ENCODE measurements at regions not wholly inside any gene's neighbourhood (a gene's known extent, or its start where the extent isn't known, plus 50 kb on each side); places are given as distances from the start of the nearest gene placed in this dataset.
"Not testable (repeated sequence)": the region's sequence is repeated elsewhere in the genome, so short reads cannot be mapped to it uniquely, and the experiment has no call there.

GRCh38 chr14:82035397-82035796, 501.7 kb upstream of the SEL1L start:
- Histone ChIP-seq H3K27me3 (ENCODE audit: control insufficient read depth in 1 of 2, insufficient read depth in 2 of 2, low read length in 2 of 2) (no peaks in the 10 kb centered on the region), H3K4me3 (ENCODE audit: low read length) (no peak overlapping the region), H3K9me3 (ENCODE audit: control insufficient read depth in 1 of 2, insufficient read depth in 1 of 2, low read length in 2 of 2) (no peaks in the 10 kb centered on the region), H3K27ac (ENCODE audit: low read depth in 1 of 2, low read length in 2 of 2) (no peak overlapping the region), H3K36me3 (ENCODE audit: insufficient read depth, low read length) (no peaks in the 10 kb centered on the region), H3K4me1 (ENCODE audit: insufficient read depth, low read length) (no peaks in the 10 kb centered on the region)
- no peak overlapping the region for H3K4me3 Mint-ChIP-seq
- no peak overlapping the region for H3K27ac Mint-ChIP-seq
- H3K9me3 Mint-ChIP-seq = peaks cover 6% of the 10 kb centered on the region
- ATAC-seq (ENCODE audit: poor library complexity) (no peak), DNase-seq (no peak)
- intact Hi-C loops (cut with DNase I, micrococcal nuclease) = no loop called here
- no peak for TF ChIP-seq CTCF (IDR thresholded peaks at IDR 0.05)
- H3K4me1 Mint-ChIP-seq (ENCODE audit: low read depth) = no peaks in the 10 kb centered on the region
- CTCF ChIA-PET = no interaction called here
- POLR2A ChIA-PET = no interaction called here
- H3K36me3 Mint-ChIP-seq (ENCODE audit: low read depth) = no peaks in the 10 kb centered on the region
- H3K27me3 Mint-ChIP-seq = no peaks in the 10 kb centered on the region

DNA sequence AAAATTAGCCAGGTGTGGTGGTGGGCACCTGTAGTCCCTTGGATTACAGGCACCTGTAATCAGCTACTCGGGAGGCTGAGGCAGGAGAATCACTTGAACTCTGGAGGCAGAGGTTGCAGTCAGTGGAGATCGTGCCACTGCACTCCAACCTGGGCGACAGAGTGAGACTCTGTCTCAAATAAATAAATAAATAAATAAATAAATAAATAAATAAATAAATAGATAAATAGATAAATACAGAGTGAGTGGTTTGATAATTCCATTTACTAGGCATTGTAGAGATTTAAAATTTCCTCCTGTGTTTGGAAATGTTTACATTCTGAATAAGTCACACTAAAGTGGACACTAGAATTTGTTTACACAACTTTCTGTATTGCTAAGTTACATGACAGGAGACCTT, 504.4 kb upstream of the SEL1L start:
- H3K27ac ChIP-seq (ENCODE audit: low read depth in 1 of 2, low read length in 2 of 2); H3K27me3 ChIP-seq (ENCODE audit: control insufficient read depth in 1 of 2, insufficient read depth in 2 of 2, low read length in 2 of 2); H3K36me3 ChIP-seq (ENCODE audit: insufficient read depth, low read length); DNase-seq; H3K9me3 ChIP-seq (ENCODE audit: control insufficient read depth in 1 of 2, insufficient read depth in 1 of 2, low read length in 2 of 2); H3K4me3 Mint-ChIP-seq; H3K4me1 ChIP-seq (ENCODE audit: insufficient read depth, low read length); CTCF ChIA-PET; intact Hi-C loops (cut with DNase I, micrococcal nuclease); H3K27ac Mint-ChIP-seq; H3K9me3 Mint-ChIP-seq; H3K36me3 Mint-ChIP-seq (ENCODE audit: low read depth); ATAC-seq (ENCODE audit: poor library complexity); POLR2A ChIA-PET; H3K4me3 ChIP-seq (ENCODE audit: low read length); H3K27me3 Mint-ChIP-seq; H3K4me1 Mint-ChIP-seq (ENCODE audit: low read depth): not testable (repeated sequence)

DNA sequence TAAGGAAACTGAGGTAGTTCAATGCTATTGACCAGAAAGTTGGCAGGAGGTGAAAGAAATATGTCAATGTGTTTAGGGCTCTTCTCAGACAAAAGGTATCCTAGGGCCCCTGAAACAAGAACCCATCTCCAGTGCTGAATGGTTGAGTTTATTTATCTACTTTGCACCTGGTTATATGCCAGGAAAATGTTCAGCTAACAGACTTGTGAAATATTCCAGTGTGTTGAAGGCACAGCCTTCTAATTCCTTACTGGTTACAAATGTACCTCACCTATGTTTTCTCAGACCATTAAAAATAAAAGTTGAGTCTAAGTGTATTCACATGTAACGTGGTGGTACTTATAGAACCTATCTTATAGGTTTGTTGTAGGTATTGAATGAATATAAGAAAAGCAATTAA, 511.7 kb upstream of the SEL1L start:
- Histone ChIP-seq H3K4me3 (ENCODE audit: low read length) (no peak overlapping the region), H3K4me1 (ENCODE audit: insufficient read depth, low read length) (no peaks in the 10 kb centered on the region), H3K9me3 (ENCODE audit: control insufficient read depth in 1 of 2, insufficient read depth in 1 of 2, low read length in 2 of 2) (no peaks in the 10 kb centered on the region), H3K36me3 (ENCODE audit: insufficient read depth, low read length) (no peaks in the 10 kb centered on the region), H3K27ac (ENCODE audit: low read depth in 1 of 2, low read length in 2 of 2) (no peak overlapping the region), H3K27me3 (ENCODE audit: control insufficient read depth in 1 of 2, insufficient read depth in 2 of 2, low read length in 2 of 2) (no peaks in the 10 kb centered on the region)
- no peak overlapping the region for H3K4me3 Mint-ChIP-seq
- ATAC-seq (ENCODE audit: poor library complexity) (no peak), DNase-seq (no peak)
- no peak for TF ChIP-seq CTCF (IDR thresholded peaks at IDR 0.05)
- intact Hi-C loops (cut with DNase I, micrococcal nuclease) = no loop called here
- H3K36me3 Mint-ChIP-seq (ENCODE audit: low read depth) = no peaks in the 10 kb centered on the region
- H3K27me3 Mint-ChIP-seq = no peaks in the 10 kb centered on the region
- H3K4me1 Mint-ChIP-seq (ENCODE audit: low read depth) = no peaks in the 10 kb centered on the region
- ChIA-PET POLR2A (no interaction called here), CTCF (no interaction called here)
- H3K9me3 Mint-ChIP-seq = peaks cover 8% of the 10 kb centered on the region
- no peak overlapping the region for H3K27ac Mint-ChIP-seq

DNA sequence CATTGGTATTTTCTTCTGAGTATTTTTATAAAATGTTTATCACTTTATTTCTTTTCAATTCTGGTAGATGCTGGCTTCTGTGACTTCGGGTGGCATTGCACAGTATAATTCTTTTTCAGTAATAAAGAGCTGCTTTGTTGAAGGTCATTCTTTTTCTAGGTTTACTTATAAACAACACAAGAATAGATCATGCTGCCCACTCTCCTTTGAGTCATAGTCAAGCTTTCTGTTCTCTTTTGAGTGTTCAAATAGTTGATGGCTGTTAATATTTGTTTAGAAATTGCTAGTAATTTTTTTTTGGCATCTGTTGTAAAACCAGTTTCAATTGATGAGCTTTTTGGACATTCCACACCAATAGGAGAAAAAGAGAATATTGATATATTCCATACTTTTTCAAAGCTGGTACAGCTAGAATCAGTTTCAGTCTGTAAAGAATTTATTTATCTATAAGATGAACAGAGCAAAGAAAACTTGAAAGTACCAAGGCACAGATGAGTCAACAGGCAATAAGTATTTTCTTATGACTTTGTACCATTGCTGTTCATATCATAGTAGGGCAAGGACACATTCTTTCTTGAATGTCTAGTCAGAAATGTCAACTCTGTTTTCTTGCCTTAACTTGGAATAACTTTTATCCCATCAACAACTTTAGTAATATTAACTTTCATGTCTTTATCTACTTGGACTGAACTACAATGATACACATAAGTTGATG, 513.0 kb upstream of the SEL1L start:
- Mint-ChIP-seq H3K27ac (no peak overlapping the region), H3K4me3 (no peak overlapping the region), H3K27me3 (no peaks in the 10 kb centered on the region), H3K4me1 (ENCODE audit: low read depth) (no peaks in the 10 kb centered on the region), H3K9me3 (peaks cover 5% of the 10 kb centered on the region), H3K36me3 (ENCODE audit: low read depth) (no peaks in the 10 kb centered on the region)
- Histone ChIP-seq H3K9me3 (ENCODE audit: control insufficient read depth in 1 of 2, insufficient read depth in 1 of 2, low read length in 2 of 2) (no peaks in the 10 kb centered on the region), H3K4me1 (ENCODE audit: insufficient read depth, low read length) (no peaks in the 10 kb centered on the region), H3K27ac (ENCODE audit: low read depth in 1 of 2, low read length in 2 of 2) (no peak overlapping the region), H3K36me3 (ENCODE audit: insufficient read depth, low read length) (no peaks in the 10 kb centered on the region), H3K27me3 (ENCODE audit: control insufficient read depth in 1 of 2, insufficient read depth in 2 of 2, low read length in 2 of 2) (no peaks in the 10 kb centered on the region), H3K4me3 (ENCODE audit: low read length) (no peak overlapping the region)
- DNase-seq = no peak
- POLR2A ChIA-PET = no interaction called here
- CTCF ChIA-PET = no interaction called here
- TF ChIP-seq CTCF (IDR thresholded peaks at IDR 0.05) = no peak
- no peak for ATAC-seq (ENCODE audit: poor library complexity)
- intact Hi-C loops (cut with DNase I, micrococcal nuclease) = no loop called here

All from CD4-positive, alpha-beta T cell (primary cell).